Activated naive CD4-positive, alpha-beta T cell treated with Interleukin-2 at 50 U/mL for 16 hours (primary cell): ENCODE measurements at regions not wholly inside any gene's neighbourhood (a gene's known extent, or its start where the extent isn't known, plus 50 kb on each side); places are given as distances from the start of the nearest gene placed in this dataset.

ENCODE experiments used
- DNase-seq: peaks from one replicate; pipeline ENCODE4 v3.0.0-alpha.2; 2020

DNA sequence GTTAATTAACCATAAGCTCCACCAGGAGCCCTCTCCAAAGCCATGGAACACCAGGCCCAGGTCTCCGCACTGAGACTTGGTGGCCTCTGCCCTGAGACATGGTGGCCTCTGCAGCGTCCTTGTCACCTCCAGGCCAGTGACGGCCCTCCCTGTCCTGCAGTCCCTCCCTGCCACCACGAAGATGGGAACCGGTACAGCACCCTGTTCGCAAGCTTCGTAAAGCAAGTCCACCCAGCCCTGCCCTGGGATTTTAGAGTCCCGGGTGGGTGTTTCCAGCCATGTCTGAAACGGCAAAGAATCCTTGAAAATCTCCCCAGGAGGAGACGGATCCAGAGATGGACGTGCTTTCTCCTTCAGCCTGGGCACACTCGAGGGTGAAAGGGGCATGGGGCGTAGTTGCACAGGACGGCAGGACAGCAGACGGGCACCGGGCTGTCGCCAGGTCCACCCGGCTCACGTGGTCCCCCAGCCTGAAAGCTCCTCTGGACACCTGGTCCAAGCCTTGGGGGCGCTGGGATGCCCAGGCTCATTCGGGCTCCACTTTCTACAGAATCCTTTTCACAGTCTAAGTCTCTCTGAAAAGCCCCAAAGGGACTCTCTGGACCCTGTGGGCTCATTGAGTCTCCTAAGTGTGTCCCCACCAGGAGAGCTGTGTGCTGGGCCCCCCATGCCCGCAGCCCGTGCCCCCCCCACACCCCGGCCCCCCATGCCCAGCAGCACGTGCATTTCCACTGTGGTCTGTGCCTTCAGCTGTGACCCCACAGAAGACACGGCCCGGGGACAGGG, 456.2 kb downstream of the BRD1 start:
- no peak for DNase-seq

DNA sequence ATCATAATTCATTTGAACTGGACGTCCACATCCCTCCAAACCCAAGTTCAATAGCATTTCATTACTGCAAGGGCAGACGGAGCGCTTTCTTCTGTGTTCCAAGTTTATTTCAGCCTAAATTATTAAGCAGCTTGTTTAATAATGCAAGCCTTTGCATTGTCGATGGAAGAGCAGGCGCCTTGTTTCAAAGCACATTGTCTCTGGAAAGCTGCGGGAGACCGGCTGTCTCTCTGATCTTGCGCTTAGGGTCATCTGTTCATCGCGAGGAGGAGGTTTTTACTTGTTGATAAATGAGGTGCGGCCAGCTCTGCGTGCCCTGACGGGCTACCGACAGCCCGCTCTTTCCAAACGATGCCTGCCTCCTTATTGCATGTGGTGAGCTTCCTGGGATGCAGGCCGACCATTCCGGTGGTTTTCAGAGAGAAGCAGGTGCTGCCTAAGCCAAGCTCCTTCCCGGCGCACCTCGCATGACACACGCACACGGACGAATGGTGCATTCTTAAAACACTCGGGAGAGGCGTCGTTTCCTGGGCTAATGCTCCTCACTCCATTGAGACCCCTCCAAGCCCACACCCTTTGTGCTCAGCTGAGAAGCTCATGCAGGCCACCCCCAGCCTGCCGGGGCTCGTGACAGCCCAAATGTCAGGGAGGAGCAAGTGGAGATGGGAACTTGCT, 456.9 kb downstream of the BRD1 start:
- no peak for DNase-seq

DNA sequence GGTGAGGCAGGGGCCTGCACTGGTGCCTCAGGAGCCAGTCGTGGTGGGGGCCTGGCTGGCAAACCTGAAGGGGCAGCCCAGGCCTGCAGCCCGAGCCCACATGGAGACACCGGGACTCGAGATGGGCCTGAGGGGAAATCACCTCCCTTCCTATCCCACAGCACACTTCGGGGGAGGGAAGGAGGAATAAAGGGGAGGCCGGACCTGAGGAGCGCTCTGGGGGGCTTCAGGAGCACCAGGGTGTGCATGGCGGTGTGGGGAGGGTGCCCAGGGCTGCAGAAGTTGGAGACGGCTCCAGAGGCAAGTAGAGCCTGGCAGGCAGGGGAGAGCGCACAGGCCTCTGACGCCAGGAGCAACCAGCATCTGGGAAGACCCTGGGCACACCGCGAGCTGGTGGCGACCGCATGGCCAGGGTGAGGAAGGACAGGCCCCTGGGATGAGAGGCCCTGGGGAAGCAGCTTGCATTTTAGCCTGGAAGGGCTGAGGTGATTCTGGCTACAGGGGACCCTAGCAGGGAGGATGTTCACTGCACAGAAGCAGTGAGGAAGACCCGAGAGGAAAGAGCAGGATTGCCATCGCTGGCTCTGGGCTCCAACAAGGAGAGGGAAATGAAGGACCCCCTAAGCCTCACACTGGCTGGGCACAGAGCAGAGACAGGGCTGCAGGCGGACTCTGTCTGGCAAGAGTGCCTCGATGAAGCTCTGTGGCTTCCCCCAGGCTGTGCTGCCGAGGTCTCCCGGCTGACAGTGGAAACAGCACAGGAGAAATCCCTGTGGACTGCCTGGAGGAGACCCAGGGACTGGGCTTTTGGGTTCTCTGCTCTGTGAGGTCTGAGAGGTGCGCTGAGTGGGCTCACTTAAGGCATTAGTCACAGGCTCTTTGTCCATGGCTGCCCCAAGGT, 457.7 kb downstream of the BRD1 start:
- DNase-seq: no peak

DNA sequence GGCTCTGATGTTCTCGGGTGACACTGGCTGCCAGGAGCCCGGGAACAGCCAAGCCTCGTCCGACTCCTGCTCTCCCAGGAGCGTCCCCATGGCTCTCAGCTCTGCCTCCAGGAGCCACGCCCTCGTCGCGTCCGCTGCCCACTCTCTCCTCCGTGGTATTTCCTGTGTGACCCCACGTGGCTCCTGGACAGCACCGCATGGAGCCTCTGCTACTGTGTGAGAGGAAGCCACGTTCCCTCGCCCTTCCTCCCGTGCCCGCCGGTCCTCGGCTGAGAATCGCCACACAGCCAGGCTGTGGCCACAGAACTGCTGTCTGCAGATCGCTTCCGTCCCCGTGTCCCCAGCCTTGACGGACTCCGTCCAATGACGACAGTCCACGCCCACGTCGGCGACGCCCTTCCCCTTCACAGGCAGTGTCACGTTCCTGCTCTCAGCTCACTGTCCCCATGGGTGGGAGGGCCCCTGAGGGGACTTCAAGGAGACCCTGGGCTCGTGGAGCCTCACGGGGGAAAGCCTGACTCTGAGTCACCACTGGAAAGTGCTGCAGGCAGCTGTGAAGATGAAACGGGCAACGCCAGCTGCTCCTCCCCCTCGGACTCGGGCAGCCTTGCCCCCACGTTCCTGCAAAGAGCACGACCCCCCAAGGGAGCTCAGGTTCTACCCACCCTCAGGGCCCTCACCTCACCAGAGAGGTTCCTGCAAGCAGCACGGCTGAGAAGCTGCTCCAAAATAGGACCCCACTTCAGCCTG, 458.5 kb downstream of the BRD1 start:
- DNase-seq: no peak

DNA sequence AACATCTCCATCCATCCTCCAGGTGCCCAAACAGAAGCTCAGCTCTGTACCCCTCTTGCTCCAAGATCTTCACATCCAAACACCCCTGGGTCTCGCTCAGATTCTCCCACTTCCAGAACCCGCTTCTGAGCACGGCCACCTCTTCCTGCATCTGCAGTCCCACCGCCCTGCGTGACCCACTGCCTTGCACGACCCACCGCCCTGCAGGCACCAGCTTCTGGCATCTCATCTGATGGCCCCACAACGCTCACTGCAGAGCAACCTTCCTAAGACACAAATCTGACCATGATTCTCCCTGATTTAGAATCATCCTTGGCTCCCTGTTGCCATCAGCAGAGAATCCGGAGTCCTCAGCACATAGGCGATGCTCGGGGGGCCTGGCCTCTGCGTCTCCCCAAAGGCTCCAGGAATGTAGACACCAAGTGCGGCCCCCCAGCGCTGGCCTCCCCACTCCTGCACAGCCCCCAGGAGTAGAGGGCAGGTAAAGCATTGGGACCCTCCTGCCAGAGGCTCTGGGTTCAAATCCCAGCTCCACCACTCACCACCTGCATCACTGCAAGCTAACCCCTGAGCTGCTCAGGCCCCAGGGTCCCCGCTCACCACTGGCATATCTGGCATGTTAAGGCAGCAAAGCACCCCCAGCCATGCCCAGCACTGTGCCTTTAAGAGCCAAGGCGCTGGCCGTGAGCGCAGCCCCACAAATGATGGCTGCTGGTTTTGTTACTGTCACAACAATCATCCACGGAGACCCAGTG, 459.3 kb downstream of the BRD1 start:
- DNase-seq: no peak

DNA sequence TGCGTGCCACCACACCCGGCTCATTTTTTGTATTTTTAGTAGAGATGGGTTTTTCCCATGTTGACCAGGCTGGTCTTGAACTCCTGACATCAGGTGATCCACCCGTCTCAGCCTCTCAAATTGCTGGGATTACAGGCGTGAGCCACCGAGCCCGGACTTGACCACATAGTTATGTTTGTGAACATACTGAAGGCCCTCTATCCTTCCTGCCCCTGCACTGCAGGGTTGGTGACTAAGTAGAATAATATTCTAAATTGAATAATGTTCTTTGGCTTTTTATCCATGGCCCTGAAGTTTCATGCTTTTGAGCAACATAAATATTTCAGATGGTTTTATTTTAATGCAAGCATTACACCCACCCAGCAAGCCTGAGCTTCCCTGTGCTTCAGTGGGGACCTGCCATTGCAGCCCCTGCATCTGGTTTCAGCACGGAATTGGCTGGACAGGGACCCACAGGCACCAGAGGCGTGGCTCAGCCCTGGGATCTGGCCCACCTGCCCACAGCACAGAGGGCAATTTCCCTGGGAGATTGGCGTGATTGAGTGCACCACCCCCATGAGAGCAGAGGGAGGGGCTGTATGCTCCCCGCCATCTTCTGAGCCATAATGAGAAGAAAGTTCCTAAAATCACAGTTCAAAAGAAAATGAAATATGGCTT, 460.5 kb downstream of the BRD1 start:
- DNase-seq: no peak

DNA sequence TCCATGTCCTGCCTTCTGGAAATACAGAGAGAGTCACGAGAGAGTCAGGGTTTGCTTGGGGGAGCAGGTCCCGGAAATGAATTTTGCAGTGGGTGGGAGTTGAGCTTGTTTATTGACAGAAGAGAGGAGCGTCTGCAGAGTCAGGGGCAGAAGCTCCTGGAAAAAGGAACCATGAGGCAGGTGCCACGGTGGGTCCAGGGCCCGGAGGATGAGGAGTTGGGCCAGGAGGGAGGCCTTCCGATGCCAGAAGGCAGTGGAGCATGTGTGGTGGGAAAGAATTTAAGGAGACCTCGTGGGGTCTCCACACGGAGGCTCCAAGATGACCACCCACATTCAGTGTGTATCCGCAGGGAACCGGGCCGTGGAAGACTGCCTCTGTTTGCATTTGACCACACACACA, 461.2 kb downstream of the BRD1 start:
- no peak for DNase-seq

DNA sequence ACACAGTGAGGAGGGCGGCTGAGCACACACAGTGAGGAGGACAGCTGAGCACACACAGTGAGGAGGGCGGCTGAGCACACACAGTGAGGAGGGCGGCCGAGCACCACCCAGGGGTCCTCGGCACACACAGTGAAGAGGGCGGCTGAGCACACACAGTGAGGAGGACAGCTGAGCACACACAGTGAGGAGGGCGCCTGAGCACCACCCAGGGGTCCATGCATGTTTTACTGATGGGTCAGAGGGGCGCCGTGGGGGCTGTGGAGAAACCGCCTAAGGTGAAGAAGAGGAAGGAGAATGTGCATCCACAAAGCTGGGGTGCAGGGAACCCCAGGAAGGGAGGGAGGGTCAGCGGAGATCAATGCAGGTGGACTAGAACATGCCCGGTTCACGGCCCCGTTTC, 461.8 kb downstream of the BRD1 start:
- no peak for DNase-seq

DNA sequence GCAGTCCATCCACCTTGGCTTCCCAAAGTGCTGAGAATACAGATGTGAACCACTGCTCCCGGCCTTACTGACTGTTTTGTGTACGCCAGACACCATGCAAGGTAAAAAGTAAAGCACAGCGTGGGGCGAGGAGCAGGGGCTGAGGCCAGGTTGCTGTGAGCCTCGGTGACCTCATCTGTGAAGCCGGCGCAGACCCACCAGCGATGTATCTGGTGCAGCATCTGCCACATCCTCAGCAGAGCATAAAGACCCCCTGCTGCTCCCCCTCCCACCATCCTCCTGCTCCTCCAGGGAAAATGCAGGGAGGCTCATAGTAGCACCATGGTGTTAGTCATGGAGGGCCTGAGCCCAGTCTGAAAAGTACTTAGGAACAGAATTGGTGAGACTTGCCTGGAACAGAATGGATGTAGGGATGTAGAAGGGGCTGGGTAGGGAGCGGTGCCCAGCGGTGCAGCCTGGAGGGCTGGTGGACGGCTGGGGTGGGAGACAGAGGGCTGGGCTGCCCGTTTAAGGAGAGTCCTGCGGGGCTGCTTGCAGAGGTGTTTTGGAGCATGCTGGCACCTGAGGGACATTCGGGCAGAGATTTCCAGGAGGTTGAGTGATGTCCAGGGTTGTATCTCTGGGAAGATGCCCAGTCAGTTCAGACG, 462.4 kb downstream of the BRD1 start:
- no peak for DNase-seq

DNA sequence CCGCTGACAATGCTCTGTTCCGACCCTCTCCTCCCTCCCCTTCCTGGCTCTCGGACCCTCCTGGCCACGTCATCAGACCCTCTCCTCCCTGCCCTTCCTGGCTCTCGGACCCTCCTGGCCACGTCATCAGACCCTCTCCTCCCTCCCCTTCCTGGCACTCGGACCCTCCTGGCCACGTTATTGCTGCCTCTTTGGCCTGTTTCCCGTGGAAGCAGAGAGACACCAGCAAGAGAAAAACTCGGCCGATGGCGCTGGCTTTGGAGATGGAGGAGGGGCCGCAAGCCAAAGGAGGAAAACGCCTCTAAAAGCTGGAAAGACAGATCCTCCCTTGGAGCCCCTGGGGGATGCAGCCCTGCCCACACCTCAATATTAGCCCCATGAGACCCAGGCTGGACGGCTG, 463.3 kb downstream of the BRD1 start:
- DNase-seq: no peak

DNA sequence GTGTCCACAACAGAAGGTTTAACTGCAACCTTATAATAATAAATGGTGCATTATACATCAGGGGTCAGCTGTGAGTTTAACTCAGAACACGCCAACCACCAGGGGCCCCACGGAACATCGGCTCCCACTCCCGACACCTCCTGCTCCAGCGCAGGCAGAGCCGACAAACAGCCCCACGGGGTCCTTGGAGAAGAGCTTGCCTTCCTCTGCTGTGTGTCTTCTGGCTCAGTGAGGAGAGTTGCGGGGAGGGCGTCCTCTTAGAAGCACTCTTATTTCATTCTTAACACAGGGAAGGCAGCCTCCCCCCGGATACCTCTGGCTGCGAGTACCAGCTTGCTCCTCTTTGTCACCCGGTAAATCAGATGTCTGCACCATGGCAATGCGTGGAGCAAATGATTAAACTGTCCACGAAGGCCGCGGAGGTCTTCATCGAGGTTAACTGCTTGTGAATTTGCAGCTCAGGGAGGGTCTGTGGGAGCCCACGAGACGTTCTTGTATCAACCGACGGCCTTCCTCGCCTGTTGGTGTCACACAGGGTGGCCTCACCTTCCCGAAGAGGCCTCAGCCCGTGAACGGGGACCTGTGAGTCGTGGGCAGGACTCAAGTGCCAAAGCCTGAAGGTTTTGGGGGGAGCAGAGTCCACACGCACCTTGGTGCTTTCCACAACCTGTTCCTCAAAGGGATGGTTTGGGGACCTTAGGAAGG, 464.0 kb downstream of the BRD1 start:
- no peak for DNase-seq

DNA sequence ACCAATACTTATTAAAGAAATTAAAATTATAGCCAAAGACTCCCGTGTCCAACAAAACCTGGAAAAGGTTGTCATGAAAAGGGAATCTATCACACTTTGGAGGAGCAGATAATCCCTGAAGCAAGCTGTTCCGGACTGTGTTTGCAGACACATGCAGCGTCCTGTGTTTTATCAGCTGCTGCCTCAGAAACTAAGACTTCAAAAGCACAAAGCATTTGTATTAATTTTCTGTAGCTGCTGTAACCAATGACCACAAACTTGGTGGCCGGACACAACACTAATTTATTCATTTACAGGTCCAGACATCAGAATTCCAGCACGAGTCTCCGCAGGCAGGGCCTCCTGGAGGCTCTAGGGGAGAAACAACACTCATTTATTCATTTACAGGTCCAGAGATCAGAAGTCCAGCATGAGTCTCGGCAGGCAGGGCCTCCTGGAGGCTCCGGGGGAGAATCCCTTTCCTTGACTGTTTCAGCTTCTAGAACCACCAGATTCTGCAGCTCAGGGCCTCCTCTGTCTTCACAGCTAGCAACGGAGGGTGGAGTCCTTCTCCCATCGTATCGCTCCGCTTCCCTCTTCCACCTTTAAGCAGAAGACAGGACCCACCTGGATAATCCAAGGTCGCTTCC, 465.3 kb downstream of the BRD1 start:
- DNase-seq: no peak

DNA sequence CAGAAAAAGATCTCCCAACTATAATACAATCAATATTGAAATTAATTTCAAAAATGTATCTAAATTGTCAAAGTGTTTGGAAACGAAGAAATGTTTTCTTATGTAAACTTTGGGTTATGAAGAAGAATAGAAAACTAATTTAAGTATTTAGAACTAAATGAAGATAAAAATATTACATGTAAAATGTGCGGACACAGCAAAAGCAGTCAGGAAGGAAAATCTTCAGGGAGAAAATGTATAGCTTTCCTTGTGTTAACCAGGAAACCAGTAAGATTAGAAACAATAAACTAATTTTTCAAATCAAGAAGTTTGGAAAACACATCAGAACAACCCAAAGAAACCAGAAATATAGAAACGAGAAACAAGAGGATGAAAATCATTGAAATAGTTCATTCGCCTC, 466.5 kb downstream of the BRD1 start:
- no peak for DNase-seq

DNA sequence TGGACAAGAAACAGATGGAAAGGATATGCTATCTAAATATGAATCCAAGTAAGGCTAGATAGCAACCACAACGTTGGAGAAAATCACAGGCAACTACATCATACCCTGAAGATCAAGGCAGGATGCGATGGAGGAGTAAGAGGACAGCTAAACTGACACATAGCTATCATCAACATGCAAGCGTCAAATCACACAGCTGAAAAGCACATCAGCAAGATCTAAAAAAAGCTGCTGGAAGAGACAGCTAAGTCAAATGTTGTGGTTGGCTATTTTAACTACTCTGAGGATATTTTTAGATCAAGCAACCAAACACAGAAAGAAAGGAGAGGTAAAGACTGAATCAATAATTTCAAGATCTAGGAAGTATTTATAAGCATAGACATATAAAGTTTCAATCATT, 466.9 kb downstream of the BRD1 start:
- no peak for DNase-seq

DNA sequence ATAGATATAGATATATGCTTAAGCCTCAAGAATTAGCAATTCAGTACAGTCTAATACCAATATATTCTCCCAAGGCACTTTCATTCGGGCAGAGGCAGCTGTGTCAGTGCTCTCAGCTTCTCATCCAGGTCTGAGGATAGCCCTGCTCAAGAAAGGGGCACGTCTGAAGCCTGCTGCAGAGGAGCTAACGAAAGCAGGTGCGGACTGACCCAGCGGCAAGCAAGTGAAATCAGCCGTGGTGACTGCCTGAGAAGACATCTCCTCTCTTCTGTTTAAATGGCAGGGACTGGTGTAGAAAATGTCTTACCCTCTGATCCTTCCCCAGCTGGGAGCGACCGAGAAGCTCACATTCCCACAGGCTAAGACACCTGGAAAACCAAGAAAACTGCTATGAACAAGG, 468.6 kb downstream of the BRD1 start:
- DNase-seq: no peak

DNA sequence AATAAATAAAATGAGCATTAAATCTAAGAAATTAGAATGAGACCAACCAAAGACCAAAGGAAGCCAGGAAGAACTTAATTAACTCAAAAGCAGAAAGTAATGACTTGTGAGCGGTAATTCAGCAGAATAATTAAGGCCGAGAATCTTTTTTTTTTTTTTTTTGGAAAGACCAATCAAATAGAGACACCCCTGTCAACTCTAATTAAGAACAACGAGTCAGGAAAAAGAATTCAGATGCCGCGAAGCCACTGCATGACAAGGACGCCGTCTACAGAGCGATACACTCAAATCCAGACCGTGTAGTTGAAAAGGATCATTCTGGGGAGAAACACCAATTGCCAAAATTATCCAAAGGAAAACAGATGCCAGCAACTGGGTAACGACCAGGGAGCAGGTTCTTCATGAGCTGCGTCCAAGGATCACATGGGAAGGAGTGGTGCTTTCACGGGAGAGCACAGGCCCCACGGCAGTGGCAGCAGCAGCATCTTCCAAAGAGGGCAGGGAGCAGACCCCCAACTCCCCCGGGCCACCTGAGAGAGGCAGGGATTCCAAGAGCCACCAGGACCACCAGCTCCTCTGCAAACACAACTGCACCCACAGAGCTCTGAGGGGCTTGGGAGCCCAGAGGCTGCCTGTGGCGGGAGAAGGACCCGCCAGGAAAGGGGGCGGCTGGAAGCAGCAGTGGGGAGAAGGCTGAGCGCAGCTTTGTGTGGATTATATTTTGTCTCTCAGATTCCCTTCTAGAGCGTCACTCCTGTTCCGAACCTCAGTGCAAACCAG, 469.8 kb downstream of the BRD1 start:
- no peak for DNase-seq

DNA sequence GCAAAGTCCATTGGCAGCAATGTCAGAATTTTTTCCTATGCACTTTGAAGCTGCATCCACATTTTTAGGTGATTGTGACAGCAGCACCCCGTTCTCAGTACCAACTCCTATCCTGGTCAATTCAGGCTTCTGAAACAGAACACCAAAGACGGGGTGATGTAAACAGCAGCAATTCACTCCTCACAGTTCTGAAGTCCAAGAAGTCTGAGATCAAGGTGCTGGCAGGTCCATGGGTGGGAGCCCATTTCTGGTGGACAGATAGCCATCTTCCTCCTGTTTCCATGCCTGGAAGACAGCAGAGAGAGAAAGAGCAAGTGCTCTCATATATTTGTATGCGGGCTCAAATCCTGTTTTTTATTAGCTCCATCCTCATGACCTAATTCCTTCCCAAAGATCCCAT, 471.2 kb downstream of the BRD1 start:
- no peak for DNase-seq

DNA sequence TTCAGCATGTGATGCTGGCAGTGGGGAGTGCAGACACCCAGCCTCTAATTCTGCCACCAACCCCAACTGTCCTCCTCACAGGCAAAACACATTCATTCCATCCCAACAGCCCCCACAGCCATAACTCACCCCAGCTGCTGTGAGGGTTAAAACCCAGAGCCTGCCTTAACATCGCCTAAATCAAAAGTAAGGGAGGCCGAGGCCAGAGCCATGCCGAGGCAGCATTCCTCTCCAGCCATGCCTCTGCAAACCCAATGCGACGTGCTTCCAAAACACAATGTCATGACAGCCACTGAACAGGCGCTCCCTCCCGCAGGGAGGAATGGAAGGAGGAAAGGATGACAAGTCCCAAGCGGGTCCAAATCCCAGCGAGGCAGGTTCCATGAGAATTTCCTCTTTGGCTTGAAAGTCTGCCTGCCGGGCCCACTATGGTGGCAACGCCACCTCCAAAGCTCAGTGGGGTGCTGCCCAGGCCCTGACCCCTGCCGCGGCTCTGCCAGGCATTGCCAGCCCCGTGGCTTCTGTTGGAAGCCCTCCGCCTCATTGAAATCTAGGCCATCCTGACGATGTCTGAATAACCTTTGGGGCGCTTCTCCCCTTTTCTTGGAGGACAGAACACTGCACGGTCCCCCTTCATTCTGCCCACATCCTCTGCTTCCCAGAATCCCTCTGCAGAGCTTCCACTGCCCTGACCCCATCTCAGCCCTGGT, 472.3 kb downstream of the BRD1 start:
- no peak for DNase-seq
